ENCODE measurements at regions not wholly inside any gene's neighbourhood (a gene's known extent, or its start where the extent isn't known, plus 50 kb on each side); places are given as distances from the start of the nearest gene placed in this dataset.

GRCh38 chr7:86214734-86215133 lies 429.0 kb upstream of the GRM3 start:
- DNase-seq (ENCODE audit: low read depth): no peak
- TF ChIP-seq, protein P1, sequence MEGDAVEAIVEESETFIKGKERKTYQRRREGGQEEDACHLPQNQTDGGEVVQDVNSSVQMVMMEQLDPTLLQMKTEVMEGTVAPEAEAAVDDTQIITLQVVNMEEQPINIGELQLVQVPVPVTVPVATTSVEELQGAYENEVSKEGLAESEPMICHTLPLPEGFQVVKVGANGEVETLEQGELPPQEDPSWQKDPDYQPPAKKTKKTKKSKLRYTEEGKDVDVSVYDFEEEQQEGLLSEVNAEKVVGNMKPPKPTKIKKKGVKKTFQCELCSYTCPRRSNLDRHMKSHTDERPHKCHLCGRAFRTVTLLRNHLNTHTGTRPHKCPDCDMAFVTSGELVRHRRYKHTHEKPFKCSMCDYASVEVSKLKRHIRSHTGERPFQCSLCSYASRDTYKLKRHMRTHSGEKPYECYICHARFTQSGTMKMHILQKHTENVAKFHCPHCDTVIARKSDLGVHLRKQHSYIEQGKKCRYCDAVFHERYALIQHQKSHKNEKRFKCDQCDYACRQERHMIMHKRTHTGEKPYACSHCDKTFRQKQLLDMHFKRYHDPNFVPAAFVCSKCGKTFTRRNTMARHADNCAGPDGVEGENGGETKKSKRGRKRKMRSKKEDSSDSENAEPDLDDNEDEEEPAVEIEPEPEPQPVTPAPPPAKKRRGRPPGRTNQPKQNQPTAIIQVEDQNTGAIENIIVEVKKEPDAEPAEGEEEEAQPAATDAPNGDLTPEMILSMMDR (IDR thresholded peaks at IDR 0.05; ENCODE audit: low read length, missing control alignments): no peak
- no peak overlapping the region for H3K4me3 ChIP-seq (replicated peaks; ENCODE audit: low read depth, low read length)

DNA sequence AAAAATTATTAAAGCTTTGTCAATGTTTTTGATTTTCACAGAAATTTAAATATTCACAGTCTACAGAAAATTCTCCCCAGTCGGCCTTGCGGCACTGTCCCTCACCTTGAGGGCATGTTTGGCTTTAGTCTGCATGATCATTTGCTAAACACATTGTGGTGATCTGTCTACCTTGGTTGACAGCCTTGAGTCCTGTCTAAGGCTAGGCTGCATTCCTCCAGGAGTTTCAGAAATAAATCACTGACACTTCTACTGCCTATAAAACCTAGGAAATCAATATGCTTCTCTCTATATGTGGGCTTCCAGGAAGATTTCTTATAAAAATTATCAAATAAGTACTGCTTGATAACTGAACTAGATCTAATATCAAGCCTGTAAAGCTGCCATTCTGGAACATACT lies 430.7 kb upstream of the GRM3 start:
- no peak for DNase-seq (ENCODE audit: low read depth)
- TF ChIP-seq, protein P1 (IDR thresholded peaks at IDR 0.05; ENCODE audit: low read length, missing control alignments): no peak
- H3K4me3 ChIP-seq (replicated peaks; ENCODE audit: low read depth, low read length): no peak overlapping the region

- no peak overlapping the region for H3K4me3 ChIP-seq (replicated peaks; ENCODE audit: low read depth, low read length)
- no peak for DNase-seq (ENCODE audit: low read depth)
- TF ChIP-seq, protein P1 (IDR thresholded peaks at IDR 0.05; ENCODE audit: low read length, missing control alignments): no peak
Measured at GRCh38 chr7:86209036-86209435, 434.7 kb upstream of the GRM3 start.

DNA sequence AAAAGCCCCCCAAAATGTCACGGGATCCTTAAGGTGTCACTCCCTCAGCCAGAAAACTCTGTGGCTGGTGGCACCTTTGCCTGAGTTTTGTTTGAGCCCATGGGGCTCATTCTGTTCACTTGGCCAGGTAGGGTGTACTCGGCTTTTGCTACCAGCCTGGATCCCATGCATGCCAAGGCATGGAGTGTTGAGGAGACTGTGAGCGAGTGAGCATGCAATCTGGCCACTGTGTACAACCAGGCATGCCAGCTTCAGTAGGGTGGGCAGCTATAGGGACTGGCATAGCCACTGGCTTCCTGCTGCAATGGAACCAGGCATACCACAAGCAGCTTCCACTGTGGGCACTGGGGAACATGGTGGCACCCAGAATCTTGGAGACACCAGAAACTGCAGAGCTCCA lies 436.0 kb upstream of the GRM3 start:
- TF ChIP-seq, protein P1 (IDR thresholded peaks at IDR 0.05; ENCODE audit: low read length, missing control alignments): no peak
- H3K4me3 ChIP-seq (replicated peaks; ENCODE audit: low read depth, low read length): no peak overlapping the region
- no peak for DNase-seq (ENCODE audit: low read depth)

- H3K4me3 ChIP-seq (replicated peaks; ENCODE audit: low read depth, low read length): no peak overlapping the region
- TF ChIP-seq, protein P1 (IDR thresholded peaks at IDR 0.05; ENCODE audit: low read length, missing control alignments): no peak
- no peak for DNase-seq (ENCODE audit: low read depth)
Measured at GRCh38 chr7:86202833-86203232, 440.9 kb upstream of the GRM3 start.

DNA sequence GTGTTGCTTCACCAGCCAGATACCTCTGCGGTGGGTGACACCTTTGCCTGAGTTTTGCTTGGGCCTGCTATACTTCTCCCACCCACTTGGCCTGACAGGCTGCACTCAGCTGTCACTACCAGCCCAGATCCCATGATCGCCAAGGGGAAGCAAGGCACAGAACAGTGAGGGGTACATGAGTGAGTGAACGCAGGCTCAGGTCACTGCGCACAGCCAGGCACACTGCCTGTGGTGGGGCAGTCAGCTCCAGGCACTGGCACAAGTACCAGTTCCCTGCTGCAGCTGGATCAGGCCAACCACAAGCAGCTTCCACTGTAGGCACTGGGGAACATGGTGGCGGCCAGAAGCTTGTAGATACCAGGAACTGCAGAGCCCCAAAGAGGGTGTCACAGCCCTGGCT lies 441.9 kb upstream of the GRM3 start:
- DNase-seq (ENCODE audit: low read depth): no peak
- TF ChIP-seq, protein P1 (IDR thresholded peaks at IDR 0.05; ENCODE audit: low read length, missing control alignments): no peak
- no peak overlapping the region for H3K4me3 ChIP-seq (replicated peaks; ENCODE audit: low read depth, low read length)

GRCh38 chr7:86199881-86200614 lies 443.7 kb upstream of the GRM3 start:
- H3K4me3 ChIP-seq (replicated peaks; ENCODE audit: low read depth, low read length): no peak overlapping the region
- no peak for DNase-seq (ENCODE audit: low read depth)
- TF ChIP-seq, protein P1 (IDR thresholded peaks at IDR 0.05; ENCODE audit: low read length, missing control alignments): no peak
